ENCODE measurements at regions not wholly inside any gene's neighbourhood (a gene's known extent, or its start where the extent isn't known, plus 50 kb on each side); places are given as distances from the start of the nearest gene placed in this dataset.

- TF ChIP-seq Cebpa-rat (IDR thresholded peaks at IDR 0.05), result no peak
- no peak overlapping the region for H3K27ac ChIP-seq
- no peaks in the 10 kb centered on the region for H3K9me3 ChIP-seq (replicated peaks in 1 of 11)
- no peaks in the 10 kb centered on the region for H3K36me3 ChIP-seq
- no peaks in the 10 kb centered on the region for H3K27me3 ChIP-seq
- H3K9ac ChIP-seq, result no peak overlapping the region
- no peak overlapping the region for H3K4me3 ChIP-seq
- peaks cover 0 to 11% (median 4%) of the 10 kb centered on the region in 10 experiments; a peak in 12 of 20 replicates for H3K4me1 ChIP-seq
- H4K20me1 ChIP-seq, result peaks cover 0 to 4% (median 0%) of the 10 kb centered on the region in 11 experiments; a peak in 1 of 22 replicates
- peak overlapping the region in 7 of 11 experiments; percentile 0 to 45 (median 12); a peak in 9 of 22 replicates for H3K4me2 ChIP-seq
Observed at GRCh38 chr19:30153326-30154210, 211.5 kb downstream of the URI1 start.

GRCh38 chr19:30154410-30154809 is 212.4 kb downstream of the URI1 start:
- H3K4me3 ChIP-seq, result no peak overlapping the region
- H3K36me3 ChIP-seq, result no peaks in the 10 kb centered on the region
- no peak overlapping the region for H3K27ac ChIP-seq
- H3K4me1 ChIP-seq, result peaks cover 0 to 15% (median 6%) of the 10 kb centered on the region in 10 experiments; a peak in 13 of 20 replicates
- no peak for TF ChIP-seq Cebpa-rat (IDR thresholded peaks at IDR 0.05)
- H3K4me2 ChIP-seq, result no peak overlapping the region; a peak in 2 of 22 replicates
- peaks cover 0 to 4% (median 0%) of the 10 kb centered on the region in 11 experiments; a peak in 1 of 22 replicates for H4K20me1 ChIP-seq
- no peaks in the 10 kb centered on the region for H3K9me3 ChIP-seq (replicated peaks in 1 of 11)
- no peaks in the 10 kb centered on the region for H3K27me3 ChIP-seq
- no peak overlapping the region for H3K9ac ChIP-seq

- Histone ChIP-seq H3K9ac (no peak overlapping the region), H3K9me3 (replicated peaks in 1 of 11) (no peaks in the 10 kb centered on the region), H3K36me3 (no peaks in the 10 kb centered on the region), H3K4me3 (no peak overlapping the region), H3K4me1 (peaks cover 0 to 15% (median 6%) of the 10 kb centered on the region in 10 experiments; a peak in 13 of 20 replicates), H3K4me2 (no peak overlapping the region), H4K20me1 (peaks cover 0 to 4% (median 0%) of the 10 kb centered on the region in 11 experiments; a peak in 1 of 22 replicates), H3K27me3 (no peaks in the 10 kb centered on the region), H3K27ac (no peak overlapping the region)
- TF ChIP-seq Cebpa-rat (IDR thresholded peaks at IDR 0.05), result no peak
Observed at GRCh38 chr19:30155381-30156200, 213.6 kb downstream of the URI1 start.

- H3K4me1 ChIP-seq, result peaks cover 0 to 15% (median 6%) of the 10 kb centered on the region in 10 experiments; a peak in 13 of 20 replicates
- H3K36me3 ChIP-seq, result no peaks in the 10 kb centered on the region
- H3K27me3 ChIP-seq, result no peaks in the 10 kb centered on the region
- H3K4me2 ChIP-seq, result no peak overlapping the region
- TF ChIP-seq Cebpa-rat (IDR thresholded peaks at IDR 0.05), result no peak
- H3K9me3 ChIP-seq (replicated peaks in 1 of 11), result no peaks in the 10 kb centered on the region
- H3K4me3 ChIP-seq, result no peak overlapping the region
- no peak overlapping the region for H3K9ac ChIP-seq
- H4K20me1 ChIP-seq, result peaks cover 0 to 4% (median 0%) of the 10 kb centered on the region in 11 experiments; a peak in 1 of 22 replicates
- no peak overlapping the region for H3K27ac ChIP-seq
Observed at GRCh38 chr19:30156646-30157045, 214.6 kb downstream of the URI1 start.

- H3K4me1 ChIP-seq, result peaks cover 1 to 15% (median 6%) of the 10 kb centered on the region in 10 experiments; a peak in 14 of 20 replicates
- no peak overlapping the region for H3K27ac ChIP-seq
Observed at GRCh38 chr19:30158067-30158892, 213.9 kb upstream of the ZNF536 start.

GRCh38 chr19:30158893-30159245 is 213.3 kb upstream of the ZNF536 start:
- Histone ChIP-seq H3K4me3 (no peak overlapping the region), H3K27me3 (no peaks in the 10 kb centered on the region), H3K4me2 (peak overlapping the region in 2 of 11 experiments; percentile 10 to 29; a peak in 3 of 22 replicates), H3K9ac (no peak overlapping the region), H4K20me1 (no peaks in the 10 kb centered on the region), H3K4me1 (peaks cover 3 to 16% (median 7%) of the 10 kb centered on the region in 10 experiments; a peak in 14 of 20 replicates), H3K27ac (no peak overlapping the region), H3K9me3 (replicated peaks in 1 of 11) (no peaks in the 10 kb centered on the region), H3K36me3 (no peaks in the 10 kb centered on the region)
- TF ChIP-seq Cebpa-rat (IDR thresholded peaks at IDR 0.05), result no peak

More at GRCh38 chr19:30158067-30158892, 213.9 kb upstream of the ZNF536 start:
- H3K4me2 ChIP-seq, result peak overlapping the region in 2 of 11 experiments; percentile 10 to 29; a peak in 3 of 22 replicates
- H3K4me3 ChIP-seq, result no peak overlapping the region
- H4K20me1 ChIP-seq, result no peaks in the 10 kb centered on the region
- H3K9me3 ChIP-seq (replicated peaks in 1 of 11), result no peaks in the 10 kb centered on the region
- no peak for TF ChIP-seq Cebpa-rat (IDR thresholded peaks at IDR 0.05)
- no peak overlapping the region for H3K9ac ChIP-seq
- H3K27me3 ChIP-seq, result no peaks in the 10 kb centered on the region
- no peaks in the 10 kb centered on the region for H3K36me3 ChIP-seq

- H3K4me2 ChIP-seq, result no peak overlapping the region
- no peak overlapping the region for H3K9ac ChIP-seq
- H3K36me3 ChIP-seq, result no peaks in the 10 kb centered on the region
- no peak overlapping the region for H3K4me3 ChIP-seq
- no peaks in the 10 kb centered on the region for H4K20me1 ChIP-seq
- TF ChIP-seq Cebpa-rat (IDR thresholded peaks at IDR 0.05), result no peak
- H3K27me3 ChIP-seq, result no peaks in the 10 kb centered on the region
- H3K9me3 ChIP-seq (replicated peaks in 1 of 11), result no peaks in the 10 kb centered on the region
- no peak overlapping the region for H3K27ac ChIP-seq
- peaks cover 0 to 14% (median 7%) of the 10 kb centered on the region in 10 experiments; a peak in 12 of 20 replicates for H3K4me1 ChIP-seq
Observed at GRCh38 chr19:30159636-30160035, 212.5 kb upstream of the ZNF536 start.

- H3K9me3 ChIP-seq (replicated peaks in 1 of 11), result no peaks in the 10 kb centered on the region
- no peak overlapping the region for H3K9ac ChIP-seq
- no peaks in the 10 kb centered on the region for H3K36me3 ChIP-seq
- no peak for TF ChIP-seq Cebpa-rat (IDR thresholded peaks at IDR 0.05)
- no peak overlapping the region for H3K4me3 ChIP-seq
- no peak overlapping the region for H3K4me2 ChIP-seq
- no peaks in the 10 kb centered on the region for H4K20me1 ChIP-seq
- no peaks in the 10 kb centered on the region for H3K27me3 ChIP-seq
- peaks cover 0 to 14% (median 7%) of the 10 kb centered on the region in 10 experiments; a peak in 12 of 20 replicates for H3K4me1 ChIP-seq
- H3K27ac ChIP-seq, result no peak overlapping the region
Observed at GRCh38 chr19:30160426-30160825, 211.8 kb upstream of the ZNF536 start.

All from BLaER1 treated with 17β-estradiol and CSF1 and Interleukin-3, amounts not matched to agents 10 nM and 100 nM (cell line).